ENCODE measurements at regions not wholly inside any gene's neighbourhood (a gene's known extent, or its start where the extent isn't known, plus 50 kb on each side); places are given as distances from the start of the nearest gene placed in this dataset.
"Not testable (repeated sequence)": the region's sequence is repeated elsewhere in the genome, so short reads cannot be mapped to it uniquely, and the experiment has no call there.

- DNase-seq, result no peak
Observed at GRCh38 chr22:49694462-49695260, 133.0 kb downstream of the BRD1 start.

DNA sequence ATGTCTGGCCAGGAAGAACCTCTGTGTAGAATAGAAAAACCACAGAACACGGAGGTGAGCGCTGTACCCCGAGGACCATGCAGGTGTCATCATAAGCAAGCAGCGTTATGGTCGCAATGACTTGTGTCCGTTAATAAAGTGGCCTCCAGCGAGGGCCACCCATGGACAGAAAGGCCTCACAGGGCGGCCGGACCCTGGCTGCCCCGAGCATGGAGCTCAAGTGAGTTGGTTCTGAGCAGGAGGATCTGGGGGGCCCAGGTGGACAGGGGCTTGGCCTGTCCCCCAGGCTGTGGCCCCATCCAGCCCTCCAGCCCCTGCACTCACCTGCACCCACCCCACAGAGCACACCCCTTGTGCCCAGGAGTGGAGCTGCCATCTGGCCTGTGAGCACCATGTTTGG, 133.8 kb downstream of the BRD1 start:
- DNase-seq, result no peak

DNA sequence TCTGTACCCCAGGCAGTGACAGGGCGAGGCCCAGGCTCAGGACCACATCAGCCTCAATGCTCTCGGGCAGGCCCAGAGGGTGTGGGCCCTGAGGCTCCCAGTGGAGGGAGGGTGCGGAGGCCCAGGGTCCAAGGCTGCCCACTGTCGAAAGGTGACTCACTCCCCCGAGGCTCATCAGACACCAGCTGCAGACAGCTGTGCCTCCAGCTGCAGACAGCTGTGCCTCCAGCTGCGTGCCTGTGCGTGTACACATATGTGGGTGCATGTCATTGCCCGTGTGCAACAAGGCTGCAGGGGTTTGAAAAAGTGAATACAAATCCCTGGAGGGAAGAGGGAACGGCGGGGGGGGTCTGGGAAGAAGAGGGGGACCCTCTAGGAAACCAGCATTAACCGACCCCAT, 134.3 kb downstream of the BRD1 start:
- no peak for DNase-seq

GRCh38 chr22:49692499-49693225, 135.0 kb downstream of the BRD1 start:
- no peak for DNase-seq

- no peak for DNase-seq
Observed at GRCh38 chr22:49691256-49691655, 136.4 kb downstream of the BRD1 start.

DNA sequence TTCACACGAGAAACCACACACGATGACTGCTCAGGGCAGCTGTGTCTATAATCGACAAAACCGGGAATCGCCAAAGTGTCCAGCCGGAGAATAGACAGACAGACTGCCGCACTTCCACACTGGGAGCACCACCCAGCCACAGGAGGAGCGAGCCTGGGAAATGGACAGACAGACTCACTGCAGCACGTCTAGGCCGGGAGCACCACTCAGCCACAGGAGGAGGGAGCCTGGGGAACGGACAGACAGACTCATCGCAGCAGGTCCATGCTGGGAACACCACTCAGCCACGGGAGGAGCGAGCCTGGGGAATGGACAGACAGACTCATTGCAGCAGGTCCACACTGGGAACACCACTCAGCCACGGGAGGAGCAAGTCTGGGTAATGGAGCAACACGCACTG, 137.2 kb downstream of the BRD1 start:
- no peak for DNase-seq

DNA sequence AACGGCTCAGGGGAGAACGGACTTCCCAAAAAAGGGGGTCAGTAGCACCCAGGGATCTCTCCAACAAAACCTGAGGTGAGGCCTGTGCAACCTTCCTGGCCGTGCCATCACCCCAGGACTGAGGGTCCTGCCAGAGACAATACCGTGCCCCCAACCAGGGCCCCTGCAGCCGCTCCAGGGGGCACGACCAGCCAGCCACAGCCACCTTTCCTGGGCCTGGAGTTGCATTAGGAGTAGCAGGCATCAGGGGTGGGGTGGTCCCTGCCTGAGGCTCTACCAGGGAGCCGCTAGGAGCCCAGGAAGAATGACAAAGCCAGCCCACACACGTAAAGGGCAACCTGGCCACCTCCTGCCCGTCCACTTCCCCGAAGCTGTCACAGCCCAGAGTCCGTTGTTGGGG, 137.8 kb downstream of the BRD1 start:
- no peak for DNase-seq

GRCh38 chr22:49689255-49689770, 138.4 kb downstream of the BRD1 start:
- no peak for DNase-seq

GRCh38 chr22:49688516-49689254, 139.0 kb downstream of the BRD1 start:
- no peak for DNase-seq

- no peak for DNase-seq
Observed at GRCh38 chr22:49687786-49688515, 139.7 kb downstream of the BRD1 start.

DNA sequence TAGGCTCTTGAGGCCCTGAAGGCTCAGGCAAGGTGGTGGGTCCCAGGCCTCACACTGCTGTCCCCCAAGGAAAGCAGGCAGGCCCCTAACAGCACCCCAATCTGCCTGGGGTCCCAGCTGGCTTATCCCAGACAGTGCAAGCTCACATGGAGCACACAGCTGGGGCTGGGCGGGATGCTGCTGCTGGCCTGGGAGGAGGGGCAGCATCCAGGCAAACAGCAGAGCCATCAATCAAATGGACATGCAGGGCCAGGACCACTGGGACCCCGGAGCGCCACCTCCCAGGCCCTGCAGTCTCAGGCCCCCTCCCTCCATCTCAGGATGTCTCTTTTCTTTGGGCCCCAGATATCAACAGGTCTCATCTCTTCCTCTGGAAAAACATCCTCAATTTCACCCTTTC, 140.3 kb downstream of the BRD1 start:
- DNase-seq, result no peak

GRCh38 chr22:49686495-49687219, 141.0 kb downstream of the BRD1 start:
- DNase-seq, result no peak

DNA sequence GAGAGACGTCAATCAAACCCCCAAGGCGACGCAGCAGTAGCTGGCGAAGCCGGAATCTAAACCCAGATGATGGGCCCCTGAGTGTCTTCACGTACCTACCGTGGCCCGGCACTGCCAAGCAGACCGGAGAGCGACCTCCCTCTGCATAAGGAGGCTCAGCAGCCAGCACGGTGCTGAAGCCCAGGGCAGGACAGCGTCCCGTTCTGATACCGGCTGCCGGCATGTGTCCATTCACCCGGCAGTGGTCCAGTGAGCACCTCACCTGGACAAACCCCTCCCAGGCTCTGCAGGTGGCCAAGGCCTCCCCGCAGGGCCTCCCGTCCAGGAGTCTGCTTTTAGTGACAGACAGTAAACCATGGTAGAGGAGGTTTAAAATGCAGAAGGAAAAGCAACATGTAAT, 142.0 kb downstream of the BRD1 start:
- DNase-seq, result no peak

DNA sequence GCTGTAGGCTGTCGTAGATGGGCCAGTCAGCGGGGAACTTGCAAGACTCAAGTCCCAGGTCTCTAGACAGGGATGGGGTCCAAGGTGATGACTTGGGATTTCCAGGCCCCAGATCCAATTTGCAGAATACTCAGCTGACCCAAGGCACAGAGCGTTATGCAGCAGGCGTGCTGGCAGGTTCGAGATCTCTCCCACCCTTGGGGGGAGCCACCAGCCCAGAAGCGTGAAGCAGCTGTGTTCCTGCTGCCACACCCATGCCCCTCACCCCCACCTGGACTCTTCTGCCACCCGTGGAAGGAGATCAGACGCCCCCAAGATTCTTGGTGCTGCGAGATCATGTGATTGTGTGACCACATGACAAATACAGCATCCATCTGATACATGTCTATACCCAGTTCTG, 142.6 kb downstream of the BRD1 start:
- DNase-seq, result no peak

GRCh38 chr22:49683032-49683431, 144.6 kb downstream of the BRD1 start:
- DNase-seq, result no peak

GRCh38 chr22:49680819-49681218, 146.9 kb downstream of the BRD1 start:
- not testable (repeated sequence) for DNase-seq

GRCh38 chr22:49678842-49679170, 148.9 kb downstream of the BRD1 start:
- no peak for DNase-seq

DNA sequence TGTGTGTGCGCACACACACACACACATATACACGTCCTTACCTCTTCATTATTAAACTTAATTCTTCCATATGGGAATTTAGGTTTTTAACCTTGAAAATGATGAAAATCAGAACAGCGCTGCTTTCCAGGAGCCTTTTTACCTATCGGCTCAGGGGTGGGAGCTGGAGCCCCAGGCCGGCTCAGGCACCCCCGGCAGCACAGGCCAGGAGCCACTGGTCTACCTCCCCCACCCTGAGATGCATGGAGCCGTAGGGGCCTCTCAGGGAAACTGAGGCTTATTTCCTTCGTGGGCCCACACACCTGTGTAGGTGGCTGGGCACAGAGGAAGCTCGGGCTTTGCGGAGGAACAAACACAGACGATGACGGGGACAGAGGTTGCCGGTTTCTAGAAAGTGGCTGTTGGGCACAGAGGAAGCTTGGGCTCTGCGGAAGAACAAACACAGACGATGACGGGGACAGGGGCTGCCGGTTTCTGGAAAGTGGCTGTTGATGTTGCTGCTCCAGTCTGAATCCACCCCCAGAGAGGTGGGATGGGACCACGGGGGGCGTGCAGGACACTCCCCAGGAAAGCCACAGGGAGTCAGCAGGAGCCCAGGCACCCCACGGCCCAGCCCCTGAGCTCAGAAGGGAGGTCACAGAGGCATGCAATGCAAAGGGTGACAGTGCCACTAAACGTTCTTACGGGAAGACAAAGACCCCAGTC, 149.4 kb downstream of the BRD1 start:
- DNase-seq, result no peak

DNA sequence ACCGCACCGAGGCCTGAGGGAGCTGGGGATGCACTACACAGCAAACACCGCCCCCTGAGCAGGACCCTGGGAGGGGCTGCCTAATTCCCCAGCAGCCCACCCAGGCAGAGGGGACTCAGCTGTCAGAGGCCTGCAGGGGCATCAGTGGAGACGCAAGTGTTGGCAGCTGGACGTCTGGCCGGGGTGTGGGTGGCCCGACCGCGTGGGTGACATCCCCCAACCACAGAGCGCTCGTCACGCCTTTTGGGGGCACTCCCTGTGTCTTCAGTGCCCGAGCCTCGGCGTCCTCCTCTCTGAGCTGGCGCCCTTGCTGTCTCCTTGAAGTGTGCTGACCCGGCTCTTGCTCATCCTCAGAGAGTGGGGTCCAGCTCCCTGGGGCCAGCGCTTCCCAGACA, 150.2 kb downstream of the BRD1 start:
- no peak for DNase-seq

GRCh38 chr22:49676783-49677494, 150.7 kb downstream of the BRD1 start:
- no peak for DNase-seq

- no peak for DNase-seq
Observed at GRCh38 chr22:49676230-49676629, 151.4 kb downstream of the BRD1 start.

All from activated CD4-positive, alpha-beta T cell treated with anti-CD3 and anti-CD28 coated beads, Interleukin-2, amount 50 U/mL, for 16 hours (primary cell).